ENCODE measurements at regions not wholly inside any gene's neighbourhood (a gene's known extent, or its start where the extent isn't known, plus 50 kb on each side); places are given as distances from the start of the nearest gene placed in this dataset.

- DNase-seq (ENCODE audit: low spot score) = no peak
- Mint-ChIP-seq H3K4me3 (ENCODE audit: unreplicated experiment) (no peak overlapping the region), H3K27ac (ENCODE audit: unreplicated experiment) (no peak overlapping the region), H3K36me3 (ENCODE audit: low read depth) (no peaks in the 10 kb centered on the region), H3K27me3 (ENCODE audit: low read depth) (no peaks in the 10 kb centered on the region), H3K9me3 (ENCODE audit: low read depth) (peaks cover 18% of the 10 kb centered on the region), H3K4me1 (ENCODE audit: low read depth) (no peaks in the 10 kb centered on the region)
- TF ChIP-seq, protein P1, sequence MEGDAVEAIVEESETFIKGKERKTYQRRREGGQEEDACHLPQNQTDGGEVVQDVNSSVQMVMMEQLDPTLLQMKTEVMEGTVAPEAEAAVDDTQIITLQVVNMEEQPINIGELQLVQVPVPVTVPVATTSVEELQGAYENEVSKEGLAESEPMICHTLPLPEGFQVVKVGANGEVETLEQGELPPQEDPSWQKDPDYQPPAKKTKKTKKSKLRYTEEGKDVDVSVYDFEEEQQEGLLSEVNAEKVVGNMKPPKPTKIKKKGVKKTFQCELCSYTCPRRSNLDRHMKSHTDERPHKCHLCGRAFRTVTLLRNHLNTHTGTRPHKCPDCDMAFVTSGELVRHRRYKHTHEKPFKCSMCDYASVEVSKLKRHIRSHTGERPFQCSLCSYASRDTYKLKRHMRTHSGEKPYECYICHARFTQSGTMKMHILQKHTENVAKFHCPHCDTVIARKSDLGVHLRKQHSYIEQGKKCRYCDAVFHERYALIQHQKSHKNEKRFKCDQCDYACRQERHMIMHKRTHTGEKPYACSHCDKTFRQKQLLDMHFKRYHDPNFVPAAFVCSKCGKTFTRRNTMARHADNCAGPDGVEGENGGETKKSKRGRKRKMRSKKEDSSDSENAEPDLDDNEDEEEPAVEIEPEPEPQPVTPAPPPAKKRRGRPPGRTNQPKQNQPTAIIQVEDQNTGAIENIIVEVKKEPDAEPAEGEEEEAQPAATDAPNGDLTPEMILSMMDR (IDR thresholded peaks at IDR 0.05) = no peak
Measured at GRCh38 chr14:48341069-48341468, 665.7 kb upstream of the MDGA2 start.

- Mint-ChIP-seq H3K4me1 (ENCODE audit: low read depth) (no peaks in the 10 kb centered on the region), H3K27ac (ENCODE audit: unreplicated experiment) (no peak overlapping the region), H3K36me3 (ENCODE audit: low read depth) (no peaks in the 10 kb centered on the region), H3K9me3 (ENCODE audit: low read depth) (peaks cover 20% of the 10 kb centered on the region), H3K27me3 (ENCODE audit: low read depth) (no peaks in the 10 kb centered on the region), H3K4me3 (ENCODE audit: unreplicated experiment) (no peak overlapping the region)
- DNase-seq (ENCODE audit: low spot score) = no peak
- TF ChIP-seq, protein P1 (IDR thresholded peaks at IDR 0.05) = no peak
Measured at GRCh38 chr14:48333221-48333920, 658.0 kb upstream of the MDGA2 start.

GRCh38 chr14:48331421-48331820, 656.0 kb upstream of the MDGA2 start:
- Mint-ChIP-seq H3K27ac (ENCODE audit: unreplicated experiment) (no peak overlapping the region), H3K4me1 (ENCODE audit: low read depth) (no peaks in the 10 kb centered on the region), H3K27me3 (ENCODE audit: low read depth) (no peaks in the 10 kb centered on the region), H3K4me3 (ENCODE audit: unreplicated experiment) (no peak overlapping the region), H3K9me3 (ENCODE audit: low read depth) (peaks cover 4% of the 10 kb centered on the region), H3K36me3 (ENCODE audit: low read depth) (no peaks in the 10 kb centered on the region)
- no peak for DNase-seq (ENCODE audit: low spot score)
- TF ChIP-seq, protein P1 (IDR thresholded peaks at IDR 0.05) = no peak

DNA sequence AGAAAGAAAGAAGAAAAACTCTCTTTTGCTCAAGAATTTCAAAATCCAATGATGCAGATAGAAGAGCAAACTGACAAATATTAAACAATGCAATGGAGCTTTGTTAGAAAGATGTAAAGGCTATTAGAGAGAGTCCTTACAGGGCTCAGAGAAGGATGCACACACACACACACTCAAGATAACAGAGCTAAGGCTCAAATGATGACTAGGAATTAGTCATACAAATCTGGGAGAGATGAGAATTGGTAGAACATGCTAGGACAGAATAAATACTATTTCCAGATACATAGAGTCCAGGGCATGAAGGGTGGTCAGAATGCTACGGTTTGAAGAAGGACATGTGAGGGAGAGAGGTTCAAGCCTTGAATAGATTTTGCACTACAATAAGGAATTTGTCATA, 650.1 kb upstream of the MDGA2 start:
- Mint-ChIP-seq H3K4me3 (ENCODE audit: unreplicated experiment) (no peak overlapping the region), H3K27ac (ENCODE audit: unreplicated experiment) (no peak overlapping the region), H3K4me1 (ENCODE audit: low read depth) (no peaks in the 10 kb centered on the region), H3K9me3 (ENCODE audit: low read depth) (no peaks in the 10 kb centered on the region), H3K36me3 (ENCODE audit: low read depth) (no peaks in the 10 kb centered on the region), H3K27me3 (ENCODE audit: low read depth) (no peaks in the 10 kb centered on the region)
- DNase-seq (ENCODE audit: low spot score) = no peak
- TF ChIP-seq, protein P1 (IDR thresholded peaks at IDR 0.05) = no peak

DNA sequence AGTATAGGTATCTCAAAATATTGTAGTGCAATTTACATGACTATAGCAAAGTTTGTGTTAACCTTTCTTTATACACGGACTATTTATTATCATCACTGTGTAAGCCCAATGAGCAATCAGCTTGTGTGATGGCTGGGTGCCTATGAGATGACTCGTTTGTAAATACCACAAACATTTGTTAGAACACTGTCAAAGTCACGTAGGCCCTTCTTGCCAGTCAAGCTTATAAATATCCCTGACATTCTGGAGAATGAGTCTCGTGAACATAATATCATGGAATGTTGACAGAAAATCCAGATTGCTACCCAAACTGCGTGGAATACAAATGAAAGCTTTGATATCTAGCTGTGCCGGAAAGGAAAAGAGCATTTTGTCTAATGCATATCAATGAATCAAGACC, 648.3 kb upstream of the MDGA2 start:
- H3K36me3 Mint-ChIP-seq (ENCODE audit: low read depth) = no peaks in the 10 kb centered on the region
- H3K27ac Mint-ChIP-seq (ENCODE audit: unreplicated experiment) = no peak overlapping the region
- no peak overlapping the region for H3K4me3 Mint-ChIP-seq (ENCODE audit: unreplicated experiment)
- no peak for DNase-seq (ENCODE audit: low spot score)
- no peaks in the 10 kb centered on the region for H3K9me3 Mint-ChIP-seq (ENCODE audit: low read depth)
- H3K27me3 Mint-ChIP-seq (ENCODE audit: low read depth) = no peaks in the 10 kb centered on the region
- TF ChIP-seq, protein P1 (IDR thresholded peaks at IDR 0.05) = no peak
- H3K4me1 Mint-ChIP-seq (ENCODE audit: low read depth) = no peaks in the 10 kb centered on the region

All from chondrocyte (in vitro differentiated cells).